SJSA1 (cell line): ENCODE measurements at regions not wholly inside any gene's neighbourhood (a gene's known extent, or its start where the extent isn't known, plus 50 kb on each side); places are given as distances from the start of the nearest gene placed in this dataset.

Experiments
- DNase-seq, 2 experiments: peaks; one replicate each; pipeline ENCODE4 v3.0.0-alpha.2; 2015 to 2020; ENCODE audit warnings: low spot score in 2 of 2, low read depth in 1 of 2
- H3K27ac ChIP-seq: fragments of 250-450 bp; sonication (Bioruptor Pico); 2 replicates; pipeline ENCODE4 v1.5.1; 2020; ENCODE audit warnings: mild to moderate bottlenecking, moderate library complexity
- H3K27me3 ChIP-seq: fragments of 250-450 bp; sonication (Bioruptor Pico); replicated peaks from 2 replicates; pipeline ENCODE4 v1.5.1; 2020; ENCODE audit warnings: mild to moderate bottlenecking, moderate library complexity
- H3K36me3 ChIP-seq: fragments of 250-450 bp; sonication (Bioruptor Pico); 2 replicates; pipeline ENCODE4 v1.5.1; 2020; ENCODE audit warnings: mild to moderate bottlenecking
- H3K4me1 ChIP-seq: fragments of 250-450 bp; sonication (Bioruptor Pico); replicated peaks from 2 replicates; pipeline ENCODE4 v1.6.1; 2021; ENCODE audit warnings: mild to moderate bottlenecking
- H3K4me3 ChIP-seq: fragments of 250-450 bp; sonication (Bioruptor Pico); 2 replicates; pipeline ENCODE4 v1.5.1; 2020; ENCODE audit warnings: mild to moderate bottlenecking
- H3K9me3 ChIP-seq: fragments of 250-450 bp; sonication (Bioruptor Pico); replicated peaks from 2 replicates; pipeline ENCODE4 v1.5.1; 2020; ENCODE audit warnings: mild to moderate bottlenecking

GRCh38 chr1:226480461-226480860, 68.1 kb upstream of the STUM start:
- no peaks in the 10 kb centered on the region for H3K9me3 ChIP-seq
- peaks cover 28% of the 10 kb centered on the region for H3K27me3 ChIP-seq
- no peak for DNase-seq
- no peak overlapping the region for H3K27ac ChIP-seq
- peaks cover 5% of the 10 kb centered on the region for H3K4me1 ChIP-seq
- H3K4me3 ChIP-seq, result no peak overlapping the region
- no peaks in the 10 kb centered on the region for H3K36me3 ChIP-seq

GRCh38 chr1:226481133-226481532, 67.4 kb upstream of the STUM start:
- H3K27me3 ChIP-seq, result peaks cover 35% of the 10 kb centered on the region
- DNase-seq, result no peak
- H3K27ac ChIP-seq, result no peak overlapping the region

GRCh38 chr1:226482196-226482595, 66.4 kb upstream of the STUM start:
- Histone ChIP-seq H3K4me3 (no peak overlapping the region), H3K9me3 (no peaks in the 10 kb centered on the region), H3K27me3 (peaks cover 46% of the 10 kb centered on the region), H3K36me3 (no peaks in the 10 kb centered on the region), H3K4me1 (peaks cover 5% of the 10 kb centered on the region), H3K27ac (no peak overlapping the region)
- DNase-seq, result no peak

More at GRCh38 chr1:226481133-226481532, 67.4 kb upstream of the STUM start:
- H3K36me3 ChIP-seq, result no peaks in the 10 kb centered on the region
- H3K9me3 ChIP-seq, result no peaks in the 10 kb centered on the region
- peaks cover 5% of the 10 kb centered on the region for H3K4me1 ChIP-seq
- no peak overlapping the region for H3K4me3 ChIP-seq

- no peak overlapping the region for H3K27ac ChIP-seq
- H3K36me3 ChIP-seq, result no peaks in the 10 kb centered on the region
- H3K9me3 ChIP-seq, result no peaks in the 10 kb centered on the region
- H3K4me1 ChIP-seq, result peaks cover 5% of the 10 kb centered on the region
- no peak overlapping the region for H3K4me3 ChIP-seq
- peaks cover 47% of the 10 kb centered on the region for H3K27me3 ChIP-seq
- no peak for DNase-seq
These were observed 65.4 kb upstream of the STUM start for GRCh38 chr1:226482975-226483700.

- Histone ChIP-seq H3K27me3 (peaks cover 47% of the 10 kb centered on the region), H3K27ac (no peak overlapping the region), H3K4me1 (no peaks in the 10 kb centered on the region), H3K4me3 (no peak overlapping the region), H3K36me3 (no peaks in the 10 kb centered on the region), H3K9me3 (no peaks in the 10 kb centered on the region)
- no peak for DNase-seq
These were observed 63.4 kb upstream of the STUM start for GRCh38 chr1:226485192-226485591.

- Histone ChIP-seq H3K27me3 (peaks cover 47% of the 10 kb centered on the region), H3K9me3 (no peaks in the 10 kb centered on the region)
These were observed 62.4 kb upstream of the STUM start for GRCh38 chr1:226486161-226486560.

GRCh38 chr1:226487921-226488320, 60.6 kb upstream of the STUM start:
- H3K4me1 ChIP-seq, result no peaks in the 10 kb centered on the region
- no peak overlapping the region for H3K27ac ChIP-seq
- H3K36me3 ChIP-seq, result no peaks in the 10 kb centered on the region
- no peak overlapping the region for H3K4me3 ChIP-seq
- DNase-seq, result no peak
- peaks cover 39% of the 10 kb centered on the region for H3K27me3 ChIP-seq
- no peaks in the 10 kb centered on the region for H3K9me3 ChIP-seq

More at GRCh38 chr1:226486161-226486560, 62.4 kb upstream of the STUM start:
- no peak for DNase-seq
- Histone ChIP-seq H3K4me3 (no peak overlapping the region), H3K27ac (no peak overlapping the region), H3K36me3 (no peaks in the 10 kb centered on the region), H3K4me1 (no peaks in the 10 kb centered on the region)

GRCh38 chr1:226489718-226490425, 58.7 kb upstream of the STUM start:
- H3K9me3 ChIP-seq, result no peaks in the 10 kb centered on the region
- no peak for DNase-seq
- no peak overlapping the region for H3K4me3 ChIP-seq
- peaks cover 33% of the 10 kb centered on the region for H3K27me3 ChIP-seq
- H3K4me1 ChIP-seq, result no peaks in the 10 kb centered on the region
- no peak overlapping the region for H3K27ac ChIP-seq
- H3K36me3 ChIP-seq, result no peaks in the 10 kb centered on the region

GRCh38 chr1:226490426-226490809, 58.1 kb upstream of the STUM start:
- no peaks in the 10 kb centered on the region for H3K9me3 ChIP-seq
- no peak overlapping the region for H3K4me3 ChIP-seq
- no peak for DNase-seq
- H3K27me3 ChIP-seq, result peaks cover 28% of the 10 kb centered on the region
- H3K27ac ChIP-seq, result no peak overlapping the region
- no peaks in the 10 kb centered on the region for H3K36me3 ChIP-seq
- no peaks in the 10 kb centered on the region for H3K4me1 ChIP-seq

GRCh38 chr1:226491093-226491850, 57.3 kb upstream of the STUM start:
- Histone ChIP-seq H3K27ac (no peak overlapping the region), H3K4me1 (no peaks in the 10 kb centered on the region), H3K4me3 (no peak overlapping the region), H3K36me3 (no peaks in the 10 kb centered on the region), H3K27me3 (peaks cover 19% of the 10 kb centered on the region), H3K9me3 (no peaks in the 10 kb centered on the region)
- no peak for DNase-seq

GRCh38 chr1:226492426-226493137, 56.0 kb upstream of the STUM start:
- Histone ChIP-seq H3K27ac (no peak overlapping the region), H3K36me3 (no peaks in the 10 kb centered on the region), H3K4me3 (no peak overlapping the region), H3K27me3 (peaks cover 9% of the 10 kb centered on the region), H3K9me3 (no peaks in the 10 kb centered on the region), H3K4me1 (no peaks in the 10 kb centered on the region)
- no peak for DNase-seq

- no peak overlapping the region for H3K4me3 ChIP-seq
- no peaks in the 10 kb centered on the region for H3K36me3 ChIP-seq
- no peaks in the 10 kb centered on the region for H3K9me3 ChIP-seq
- no peak for DNase-seq
- H3K27me3 ChIP-seq, result peaks cover 12% of the 10 kb centered on the region
- H3K27ac ChIP-seq, result no peak overlapping the region
- no peaks in the 10 kb centered on the region for H3K4me1 ChIP-seq
These were observed 54.4 kb upstream of the STUM start for GRCh38 chr1:226494092-226494609.

GRCh38 chr1:226495716-226496115, 52.8 kb upstream of the STUM start:
- DNase-seq, result no peak
- Histone ChIP-seq H3K4me3 (no peak overlapping the region), H3K4me1 (no peaks in the 10 kb centered on the region), H3K9me3 (no peaks in the 10 kb centered on the region), H3K36me3 (no peaks in the 10 kb centered on the region), H3K27me3 (peaks cover 12% of the 10 kb centered on the region), H3K27ac (no peak overlapping the region)
